NT2/D1 (cell line): ENCODE measurements at regions not wholly inside any gene's neighbourhood (a gene's known extent, or its start where the extent isn't known, plus 50 kb on each side); places are given as distances from the start of the nearest gene placed in this dataset.
"Not testable (repeated sequence)": the region's sequence is repeated elsewhere in the genome, so short reads cannot be mapped to it uniquely, and the experiment has no call there.

Experiments
- DNase-seq: peaks from one replicate; pipeline ENCODE4 v3.0.0-alpha.2; 2011; ENCODE audit warnings: low read depth, low spot score
- H3K27me3 ChIP-seq: 2 replicates; pipeline ENCODE4 v1.6.0; 2011; ENCODE audit warnings: mild to moderate bottlenecking; ENCODE audit not compliant: insufficient read length, insufficient read depth
- H3K36me3 ChIP-seq: 2 replicates; pipeline ENCODE4 v1.6.1; 2011; ENCODE audit warnings: mild to moderate bottlenecking, low read length, mixed read lengths; ENCODE audit not compliant: insufficient read depth, insufficient read length
- H3K4me1 ChIP-seq: 2 replicates; pipeline ENCODE4 v1.5.1; 2011; ENCODE audit not compliant: insufficient read depth, insufficient read length
- H3K4me3 ChIP-seq: 2 replicates; pipeline ENCODE4 v1.5.1; 2011; ENCODE audit warnings: low read depth; ENCODE audit not compliant: insufficient read length
- H3K9ac ChIP-seq: 2 replicates; pipeline ENCODE4 v1.6.0; 2011; ENCODE audit warnings: low read depth; ENCODE audit not compliant: insufficient read length
- H3K9me3 ChIP-seq: 2 replicates; pipeline ENCODE4 v1.5.1; 2011; ENCODE audit warnings: mild to moderate bottlenecking, low read length; ENCODE audit not compliant: insufficient read depth
- SUZ12 ChIP-seq: IDR thresholded peaks from 2 replicates; pipeline ENCODE4 v1.6.1; 2011; ENCODE audit not compliant: insufficient read length, insufficient read depth; ENCODE audit errors: extremely low read depth
- YY1 ChIP-seq: IDR thresholded peaks from 2 replicates; pipeline ENCODE4 v1.6.1; 2011; ENCODE audit not compliant: insufficient read length, insufficient read depth
- ZNF274 ChIP-seq: IDR thresholded peaks from 2 replicates; pipeline ENCODE4 v1.6.1; 2011; ENCODE audit warnings: mild to moderate bottlenecking, low read depth, low read length

- H3K36me3 ChIP-seq, result no peaks in the 10 kb centered on the region
- no peak overlapping the region for H3K9ac ChIP-seq
- H3K27me3 ChIP-seq, result no peaks in the 10 kb centered on the region
- TF ChIP-seq YY1, result no peak
- no peak for TF ChIP-seq SUZ12
- no peak for TF ChIP-seq ZNF274
- no peaks in the 10 kb centered on the region for H3K4me1 ChIP-seq
- DNase-seq, result no peak
- no peak overlapping the region for H3K4me3 ChIP-seq
- H3K9me3 ChIP-seq, result no peaks in the 10 kb centered on the region
Measured at GRCh38 chr6:78623554-78623953, 243.8 kb upstream of the IRAK1BP1 start.

- TF ChIP-seq ZNF274 (no peak), SUZ12 (no peak), YY1 (no peak)
- no peaks in the 10 kb centered on the region for H3K9me3 ChIP-seq
- no peaks in the 10 kb centered on the region for H3K27me3 ChIP-seq
- no peak overlapping the region for H3K4me3 ChIP-seq
- no peaks in the 10 kb centered on the region for H3K36me3 ChIP-seq
- DNase-seq, result no peak
- no peaks in the 10 kb centered on the region for H3K4me1 ChIP-seq
- H3K9ac ChIP-seq, result no peak overlapping the region
Measured at GRCh38 chr6:78629154-78629721, 238.1 kb upstream of the IRAK1BP1 start.

DNA sequence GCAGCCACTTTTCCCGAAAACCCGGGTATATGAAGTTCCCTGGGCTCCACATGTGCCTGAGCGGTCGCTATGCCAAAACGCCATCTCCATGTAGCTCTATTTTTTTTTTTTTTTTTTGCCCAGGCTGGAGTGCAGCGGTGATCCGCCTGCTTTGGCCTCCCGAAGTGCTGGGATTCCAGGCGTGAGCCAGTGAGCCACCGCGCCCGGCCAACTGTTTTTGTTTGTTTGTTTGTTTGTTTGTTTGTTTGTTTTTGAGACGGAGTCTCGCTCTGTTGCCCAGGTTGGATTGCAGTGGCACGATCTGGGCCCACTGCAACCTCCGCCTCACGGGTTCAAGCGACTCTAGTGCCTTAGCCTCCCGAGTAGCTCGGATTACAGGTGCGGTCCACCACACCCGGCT is 237.5 kb upstream of the IRAK1BP1 start:
- Histone ChIP-seq H3K9me3 (no peaks in the 10 kb centered on the region), H3K36me3 (no peaks in the 10 kb centered on the region), H3K9ac (no peak overlapping the region), H3K27me3 (no peaks in the 10 kb centered on the region), H3K4me1 (no peaks in the 10 kb centered on the region), H3K4me3 (no peak overlapping the region)
- no peak for DNase-seq
- TF ChIP-seq YY1 (no peak), ZNF274 (no peak), SUZ12 (no peak)

DNA sequence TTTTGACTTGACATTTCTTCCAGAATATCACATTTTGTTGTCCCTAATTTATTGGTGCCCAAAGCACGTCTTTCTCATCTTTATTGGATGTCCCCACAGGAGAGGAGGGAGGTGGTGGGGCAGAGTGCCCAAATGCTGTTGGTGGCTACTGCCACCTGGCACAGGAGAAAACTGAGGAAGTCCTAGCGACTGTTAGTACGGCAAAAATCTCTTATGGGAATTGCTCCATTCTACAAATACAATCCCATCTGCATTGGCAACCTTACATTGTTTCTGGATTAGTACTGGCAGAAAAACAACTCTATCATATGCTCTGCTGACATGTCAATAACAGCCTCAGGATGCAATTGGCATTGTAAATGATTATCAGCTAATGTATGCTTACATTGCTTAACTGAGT is 235.4 kb upstream of the IRAK1BP1 start:
- no peak for DNase-seq
- Histone ChIP-seq H3K9ac (no peak overlapping the region), H3K4me1 (no peaks in the 10 kb centered on the region), H3K27me3 (no peaks in the 10 kb centered on the region), H3K9me3 (no peaks in the 10 kb centered on the region), H3K4me3 (no peak overlapping the region), H3K36me3 (no peaks in the 10 kb centered on the region)
- no peak for TF ChIP-seq ZNF274
- TF ChIP-seq YY1, result no peak
- no peak for TF ChIP-seq SUZ12

- no peaks in the 10 kb centered on the region for H3K27me3 ChIP-seq
- no peaks in the 10 kb centered on the region for H3K4me1 ChIP-seq
- H3K4me3 ChIP-seq, result no peak overlapping the region
- TF ChIP-seq SUZ12, result no peak
- TF ChIP-seq ZNF274, result no peak
- TF ChIP-seq YY1, result no peak
- H3K9ac ChIP-seq, result no peak overlapping the region
- no peaks in the 10 kb centered on the region for H3K9me3 ChIP-seq
- no peaks in the 10 kb centered on the region for H3K36me3 ChIP-seq
- no peak for DNase-seq
Measured at GRCh38 chr6:78639111-78640110, 227.9 kb upstream of the IRAK1BP1 start.

DNA sequence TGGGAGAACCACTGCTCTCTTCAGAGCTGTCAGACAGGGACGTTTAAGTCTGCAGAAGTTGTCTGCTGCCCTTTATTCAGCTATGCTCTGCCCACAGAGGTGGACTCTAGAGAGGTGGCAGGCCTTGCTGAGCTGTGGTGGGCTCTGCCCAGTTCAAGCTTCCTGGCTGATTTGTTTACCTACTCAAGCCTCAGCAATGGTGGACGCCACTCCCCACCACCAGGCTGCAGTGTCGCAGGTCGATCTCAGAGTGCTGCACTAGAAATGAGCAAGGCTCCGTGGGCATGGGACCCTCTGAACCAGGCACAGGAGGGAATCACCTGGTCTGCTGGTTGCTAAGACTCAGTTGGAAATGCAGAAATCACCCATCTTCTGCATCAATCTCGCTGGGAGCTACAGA is 223.4 kb upstream of the IRAK1BP1 start:
- H3K9ac ChIP-seq, H3K36me3 ChIP-seq, DNase-seq, H3K4me1 ChIP-seq, H3K27me3 ChIP-seq, H3K9me3 ChIP-seq, H3K4me3 ChIP-seq: not testable (repeated sequence)

GRCh38 chr6:78646542-78647415 is 220.6 kb upstream of the IRAK1BP1 start:
- not testable (repeated sequence) for H3K9ac ChIP-seq, DNase-seq, H3K4me1 ChIP-seq, H3K4me3 ChIP-seq, H3K9me3 ChIP-seq, H3K36me3 ChIP-seq, H3K27me3 ChIP-seq

DNA sequence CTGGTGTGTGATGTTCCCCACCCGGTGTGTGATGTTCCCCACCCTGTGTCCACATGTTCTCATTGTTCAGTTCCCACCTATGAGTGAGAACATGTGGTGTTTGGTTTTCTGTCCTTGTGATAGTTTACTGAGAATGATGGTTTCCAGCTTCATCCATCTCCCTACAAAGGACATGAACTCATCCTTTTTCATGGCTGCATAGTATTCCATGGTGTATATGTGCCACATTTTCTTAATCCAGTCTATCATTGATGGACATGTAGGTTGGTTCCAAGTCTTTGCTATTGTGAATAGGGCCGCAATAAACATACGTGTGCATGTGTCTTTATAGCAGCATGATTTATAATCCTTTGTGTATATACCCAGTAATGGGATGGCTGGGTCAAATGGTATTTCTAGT is 201.5 kb upstream of the IRAK1BP1 start:
- H3K4me1 ChIP-seq, H3K9ac ChIP-seq, H3K9me3 ChIP-seq, DNase-seq, H3K27me3 ChIP-seq, H3K36me3 ChIP-seq, H3K4me3 ChIP-seq: not testable (repeated sequence)
